Prostate gland (tissue), 2 donors: ENCODE measurements at regions not wholly inside any gene's neighbourhood (a gene's known extent, or its start where the extent isn't known, plus 50 kb on each side); places are given as distances from the start of the nearest gene placed in this dataset.

ENCODE experiments used
- DNase-seq: peaks from one replicate; pipeline ENCODE4 v3.0.0-alpha.2; 2019; ENCODE audit warnings: low spot score
- H3K27ac ChIP-seq, 2 donors: fragments of 200-600 bp; sonication (generic); 2 replicates each; pipeline ENCODE4 v1.5.1; 2017 to 2019
- H3K27me3 ChIP-seq: fragments of 200-600 bp; sonication (generic); replicated peaks from 2 replicates; pipeline ENCODE4 v1.5.1; 2019; ENCODE audit not compliant: insufficient read depth
- H3K36me3 ChIP-seq, 2 donors: fragments of 200-600 bp; sonication (generic); 1 replicate in 1 of 2; 2 replicates in 1 of 2; pipeline versions ENCODE4 v1.5.1 to v1.8.1; 2017 to 2019
- H3K4me1 ChIP-seq: fragments of 200-600 bp; sonication (generic); replicated peaks from 2 replicates; pipeline ENCODE4 v1.5.1; 2019
- H3K4me3 ChIP-seq, 2 donors: fragments of 200-600 bp; sonication (generic); 2 replicates each; pipeline ENCODE4 v1.5.1; 2017 to 2019
- H3K9me3 ChIP-seq: fragments of 200-600 bp; sonication (generic); 2 replicates; pipeline ENCODE4 v1.5.1; 2017
- POLR2A ChIP-seq: fragments of 450-650 bp; IDR thresholded peaks from one replicate; pipeline ENCODE4 v1.6.1; 2016; ENCODE audit warnings: antibody characterized with exemption, mild to moderate bottlenecking
- POLR2AphosphoS5 ChIP-seq: sonication (generic); formaldehyde crosslinking; IDR thresholded peaks from one replicate; pipeline ENCODE4 v1.6.1; 2017; ENCODE audit warnings: antibody characterized with exemption
- WGBS: methylation state at CpG from one replicate; pipeline ENCODE4 v1.1.5; 2018; 5-methylcytosine and 5-hydroxymethylcytosine counted together
- intact Hi-C: fragments of 100-400 bp; cut with DNase I; formaldehyde crosslinking; loops from one replicate; pipeline ENCODE4 v1.14.2; 2022
- TF ChIP-seq, protein P1 (sequence below), 4 experiments: fragments of 200-600 bp in 2 of 4; fragments of 450-650 bp in 2 of 4; sonication (generic) in 2 of 4; IDR thresholded peaks; 1 replicate in 3 of 4; 2 replicates in 1 of 4; pipeline ENCODE4 v1.5.1; 2016 to 2019; ENCODE audit warnings: antibody characterized with exemption in 4 of 4, mild to moderate bottlenecking in 2 of 4, moderate library complexity in 2 of 4

DNA sequence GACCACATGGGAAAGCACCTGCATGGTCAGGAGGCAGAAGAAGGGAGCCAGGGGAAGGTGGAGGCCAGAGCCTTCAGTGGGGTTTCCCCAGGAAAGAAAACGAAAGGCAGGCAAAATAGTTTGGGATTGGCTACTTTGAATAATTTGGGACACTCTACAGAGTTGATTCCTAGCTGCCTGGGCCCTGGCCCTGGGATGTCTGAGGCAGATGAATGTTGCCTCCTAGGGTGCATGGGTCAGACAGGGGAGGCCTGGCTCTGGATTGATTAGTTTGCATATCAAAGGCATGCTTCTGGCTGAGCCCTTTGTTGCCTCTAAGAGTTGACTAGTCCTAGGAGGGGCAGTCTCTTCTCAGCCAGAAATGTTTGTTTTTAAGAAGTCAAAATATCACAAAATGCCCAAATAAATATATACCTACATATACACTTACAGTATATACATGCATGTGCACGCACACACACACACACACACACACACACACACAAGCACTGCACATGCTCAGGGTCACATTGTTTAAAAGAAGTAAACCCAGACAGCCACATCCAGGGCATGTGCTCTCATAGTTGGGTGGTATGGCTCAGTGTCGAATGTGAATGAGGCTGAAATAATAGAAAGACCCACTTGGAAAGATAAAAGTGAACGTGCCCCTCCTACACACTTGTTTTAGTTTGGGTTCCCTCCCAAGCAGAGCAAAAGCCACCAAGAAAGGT lies 184.2 kb downstream of the GPAM start:
- TF ChIP-seq, protein P1, sequence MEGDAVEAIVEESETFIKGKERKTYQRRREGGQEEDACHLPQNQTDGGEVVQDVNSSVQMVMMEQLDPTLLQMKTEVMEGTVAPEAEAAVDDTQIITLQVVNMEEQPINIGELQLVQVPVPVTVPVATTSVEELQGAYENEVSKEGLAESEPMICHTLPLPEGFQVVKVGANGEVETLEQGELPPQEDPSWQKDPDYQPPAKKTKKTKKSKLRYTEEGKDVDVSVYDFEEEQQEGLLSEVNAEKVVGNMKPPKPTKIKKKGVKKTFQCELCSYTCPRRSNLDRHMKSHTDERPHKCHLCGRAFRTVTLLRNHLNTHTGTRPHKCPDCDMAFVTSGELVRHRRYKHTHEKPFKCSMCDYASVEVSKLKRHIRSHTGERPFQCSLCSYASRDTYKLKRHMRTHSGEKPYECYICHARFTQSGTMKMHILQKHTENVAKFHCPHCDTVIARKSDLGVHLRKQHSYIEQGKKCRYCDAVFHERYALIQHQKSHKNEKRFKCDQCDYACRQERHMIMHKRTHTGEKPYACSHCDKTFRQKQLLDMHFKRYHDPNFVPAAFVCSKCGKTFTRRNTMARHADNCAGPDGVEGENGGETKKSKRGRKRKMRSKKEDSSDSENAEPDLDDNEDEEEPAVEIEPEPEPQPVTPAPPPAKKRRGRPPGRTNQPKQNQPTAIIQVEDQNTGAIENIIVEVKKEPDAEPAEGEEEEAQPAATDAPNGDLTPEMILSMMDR (IDR thresholded peaks at IDR 0.05) = no peak
- no peak for TF ChIP-seq POLR2AphosphoS5
- Histone ChIP-seq H3K4me3 (no peak overlapping the region), H3K27ac (no peak overlapping the region), H3K27me3 (no peaks in the 10 kb centered on the region), H3K4me1 (no peaks in the 10 kb centered on the region), H3K9me3 (no peaks in the 10 kb centered on the region), H3K36me3 (no peaks in the 10 kb centered on the region)
- intact Hi-C loops = no loop called here
- no peak for DNase-seq
- 70% methylated on average over 4 of the region's 4 CpGs for WGBS

DNA sequence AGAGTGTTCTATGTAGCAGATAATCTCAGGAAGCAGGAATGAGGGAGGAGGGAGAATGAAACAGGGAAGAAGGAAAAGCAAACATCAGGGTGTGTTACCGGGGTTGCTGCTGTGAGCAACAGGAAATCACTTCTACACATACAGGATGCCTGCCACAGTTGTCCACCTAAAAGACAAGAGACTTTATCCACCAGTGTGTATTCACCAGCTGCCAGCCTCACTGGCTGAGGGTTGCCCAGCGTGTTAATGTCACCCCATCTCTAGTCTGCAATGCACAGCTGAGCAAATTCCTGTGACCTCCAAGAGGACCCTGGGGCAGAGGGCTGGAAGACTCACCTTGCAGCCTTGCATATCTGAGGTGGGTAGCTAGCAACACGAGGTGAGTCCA lies 183.7 kb downstream of the GPAM start:
- TF ChIP-seq, protein P1 (IDR thresholded peaks at IDR 0.05) = no peak
- TF ChIP-seq POLR2A = no peak
- TF ChIP-seq POLR2AphosphoS5 = no peak
- Histone ChIP-seq H3K27me3 (no peaks in the 10 kb centered on the region), H3K36me3 (no peaks in the 10 kb centered on the region), H3K4me3 (no peak overlapping the region), H3K9me3 (no peaks in the 10 kb centered on the region), H3K4me1 (no peaks in the 10 kb centered on the region), H3K27ac (no peak overlapping the region)
- intact Hi-C loops = no loop called here
- DNase-seq = no peak
- WGBS = 41% methylated on average over 3 of the region's 3 CpGs

DNA sequence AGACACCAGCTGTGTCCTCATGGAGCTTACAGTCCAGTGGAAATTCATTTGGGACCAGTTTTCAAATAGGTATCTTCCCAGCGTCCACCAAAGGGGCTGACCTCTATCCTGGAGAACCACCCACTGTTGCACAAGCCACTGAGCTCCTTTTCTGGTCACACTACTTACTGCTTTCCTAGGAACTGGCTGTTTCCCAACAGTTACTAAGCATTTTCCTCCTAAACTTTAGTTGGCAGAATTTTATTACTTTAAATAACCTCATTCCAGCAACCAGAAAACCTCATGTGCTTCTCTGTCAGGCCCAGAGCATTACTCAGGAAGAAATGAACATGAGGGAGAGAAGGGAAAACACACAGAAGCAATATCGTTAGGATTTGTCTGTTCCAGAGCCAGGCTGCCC lies 183.1 kb downstream of the GPAM start:
- no peaks in the 10 kb centered on the region for H3K9me3 ChIP-seq
- no peaks in the 10 kb centered on the region for H3K27me3 ChIP-seq
- intact Hi-C loops = no loop called here
- no peak overlapping the region for H3K4me3 ChIP-seq
- no peak overlapping the region for H3K27ac ChIP-seq
- no peaks in the 10 kb centered on the region for H3K4me1 ChIP-seq
- 71% methylated on average over 2 of the region's 2 CpGs for WGBS
- no peak for DNase-seq
- no peaks in the 10 kb centered on the region for H3K36me3 ChIP-seq
- TF ChIP-seq POLR2A = no peak
- no peak for TF ChIP-seq POLR2AphosphoS5

DNA sequence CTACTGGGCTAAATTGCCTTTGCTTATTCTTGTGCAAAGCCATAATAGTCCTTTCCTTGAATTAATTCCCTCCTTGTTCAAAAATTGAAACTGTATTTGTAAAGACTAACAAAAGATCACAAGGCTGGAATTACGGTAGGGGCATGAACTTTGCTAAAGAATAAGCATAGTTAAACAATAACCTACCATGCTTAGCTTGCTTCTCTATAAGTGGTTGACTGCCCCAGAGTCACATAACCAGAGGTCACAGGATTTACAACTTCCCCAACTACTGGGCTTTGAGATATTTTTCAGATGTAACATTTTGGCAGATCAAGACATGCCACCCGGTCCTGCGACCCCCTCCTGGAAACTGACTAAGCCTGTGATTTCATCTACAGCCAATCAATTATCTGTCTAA lies 181.4 kb downstream of the GPAM start:
- intact Hi-C loops = no loop called here
- no peak overlapping the region for H3K4me3 ChIP-seq
- no peaks in the 10 kb centered on the region for H3K27me3 ChIP-seq
- no peaks in the 10 kb centered on the region for H3K4me1 ChIP-seq
- no peak for DNase-seq
- 40% methylated on average over 3 of the region's 3 CpGs for WGBS
- H3K27ac ChIP-seq = no peak overlapping the region
- H3K9me3 ChIP-seq = no peaks in the 10 kb centered on the region
- no peak for TF ChIP-seq POLR2A
- TF ChIP-seq POLR2AphosphoS5 = no peak
- H3K36me3 ChIP-seq = no peaks in the 10 kb centered on the region

DNA sequence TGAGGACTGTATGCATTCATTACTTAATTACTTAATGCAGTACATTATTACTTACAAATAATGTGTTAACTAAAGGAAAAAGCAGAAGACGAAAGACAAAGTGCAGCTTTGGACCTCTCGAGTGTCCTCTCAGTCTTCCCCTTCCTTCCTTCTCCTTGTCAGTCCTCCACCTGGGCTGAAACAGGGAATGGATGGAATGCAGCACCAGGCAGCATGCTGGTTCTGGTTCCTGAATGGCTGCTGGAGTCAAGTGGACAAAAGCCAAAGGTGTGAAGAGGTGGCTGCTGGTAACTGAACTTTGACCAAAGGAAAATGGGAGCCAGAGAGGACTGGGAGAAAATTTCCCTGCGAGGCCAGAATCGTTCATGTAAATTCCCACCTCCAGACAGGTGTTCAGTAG lies 179.5 kb downstream of the GPAM start:
- intact Hi-C loops = no loop called here
- Histone ChIP-seq H3K4me1 (no peaks in the 10 kb centered on the region), H3K9me3 (no peaks in the 10 kb centered on the region), H3K27me3 (no peaks in the 10 kb centered on the region), H3K36me3 (no peaks in the 10 kb centered on the region), H3K27ac (no peak overlapping the region), H3K4me3 (no peak overlapping the region)
- 82% methylated on average over 4 of the region's 4 CpGs for WGBS
- TF ChIP-seq POLR2A (no peak), POLR2AphosphoS5 (no peak)
- TF ChIP-seq, protein P1 (IDR thresholded peaks at IDR 0.05) = no peak
- no peak for DNase-seq

DNA sequence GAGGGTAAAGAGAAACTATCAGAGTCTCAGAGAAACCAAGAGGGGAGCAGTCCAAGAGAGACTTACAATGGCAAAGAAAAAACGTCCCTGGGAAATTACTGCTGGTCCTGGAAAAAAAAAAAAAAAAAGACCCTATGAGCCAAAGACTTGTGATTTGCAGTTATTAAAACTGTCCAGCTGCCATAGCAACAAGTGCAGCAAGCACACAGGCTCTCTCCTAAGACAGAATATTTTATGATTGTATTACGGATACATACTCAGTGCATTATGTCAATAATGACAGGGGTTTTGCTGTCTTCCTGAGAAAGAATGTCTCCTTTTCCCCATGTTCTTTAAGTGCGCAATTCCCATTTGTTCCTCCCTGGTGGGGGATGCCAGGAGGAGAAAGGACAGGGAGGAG lies 178.5 kb downstream of the GPAM start:
- Histone ChIP-seq H3K4me1 (no peaks in the 10 kb centered on the region), H3K4me3 (no peak overlapping the region), H3K9me3 (no peaks in the 10 kb centered on the region), H3K36me3 (no peaks in the 10 kb centered on the region), H3K27me3 (no peaks in the 10 kb centered on the region), H3K27ac (no peak overlapping the region)
- DNase-seq = no peak
- WGBS = 40% methylated on average over 3 of the region's 3 CpGs
- TF ChIP-seq POLR2A (no peak), POLR2AphosphoS5 (no peak)
- TF ChIP-seq, protein P1 (IDR thresholded peaks at IDR 0.05) = no peak
- intact Hi-C loops = no loop called here
